HG02943 (cell line): ENCODE measurements at regions not wholly inside any gene's neighbourhood (a gene's known extent, or its start where the extent isn't known, plus 50 kb on each side); places are given as distances from the start of the nearest gene placed in this dataset.
"Not testable (repeated sequence)": the region's sequence is repeated elsewhere in the genome, so short reads cannot be mapped to it uniquely, and the experiment has no call there.

Source experiments
- ATAC-seq: cut with Tn5 transposase; IDR thresholded peaks from one replicate; pipeline ENCODE4 v1.9.1; 2021; ENCODE audit warnings: mild to moderate bottlenecking, low read depth, moderate library complexity; ENCODE audit not compliant: unreplicated experiment

- no peak for ATAC-seq
Observed at GRCh38 chr7:126179916-126180315, 1072.8 kb downstream of the GRM8 start.

- ATAC-seq = no peak
Observed at GRCh38 chr7:126178865-126179264, 1073.9 kb downstream of the GRM8 start.

GRCh38 chr7:126177782-126178181 is 1075.0 kb downstream of the GRM8 start:
- ATAC-seq = no peak

GRCh38 chr7:126166645-126167044 is 1086.1 kb downstream of the GRM8 start:
- no peak for ATAC-seq

GRCh38 chr7:126163647-126164046 is 1089.1 kb downstream of the GRM8 start:
- no peak for ATAC-seq

- no peak for ATAC-seq
Observed at GRCh38 chr7:126157391-126157790, 1095.3 kb downstream of the GRM8 start.

GRCh38 chr7:126150278-126150958 is 1102.3 kb downstream of the GRM8 start:
- ATAC-seq = no peak

GRCh38 chr7:126140858-126141466 is 1111.8 kb downstream of the GRM8 start:
- no peak for ATAC-seq

- no peak for ATAC-seq
Observed at GRCh38 chr7:126119981-126120380, 1132.8 kb downstream of the GRM8 start.

- ATAC-seq = no peak
Observed at GRCh38 chr7:126103582-126103981, 1149.2 kb downstream of the GRM8 start.

- ATAC-seq = no peak
Observed at GRCh38 chr7:126083014-126083413, 1153.4 kb upstream of the POT1 start.

GRCh38 chr7:126079581-126079980 is 1150.0 kb upstream of the POT1 start:
- no peak for ATAC-seq

- no peak for ATAC-seq
Observed at GRCh38 chr7:126079151-126079550, 1149.5 kb upstream of the POT1 start.

- no peak for ATAC-seq
Observed at GRCh38 chr7:126065766-126066165, 1136.1 kb upstream of the POT1 start.

- ATAC-seq = no peak
Observed at GRCh38 chr7:126057979-126058378, 1128.4 kb upstream of the POT1 start.

- ATAC-seq = not testable (repeated sequence)
Observed at GRCh38 chr7:126056613-126057012, 1127.0 kb upstream of the POT1 start.

- no peak for ATAC-seq
Observed at GRCh38 chr7:126052229-126052628, 1122.6 kb upstream of the POT1 start.

- ATAC-seq = no peak
Observed at GRCh38 chr7:126044662-126045061, 1115.0 kb upstream of the POT1 start.

- no peak for ATAC-seq
Observed at GRCh38 chr7:126041472-126041871, 1111.8 kb upstream of the POT1 start.

GRCh38 chr7:126040114-126041045 is 1110.8 kb upstream of the POT1 start:
- ATAC-seq = no peak

- no peak for ATAC-seq
Observed at GRCh38 chr7:126026421-126027088, 1096.9 kb upstream of the POT1 start.
